ENCODE measurements at regions not wholly inside any gene's neighbourhood (a gene's known extent, or its start where the extent isn't known, plus 50 kb on each side); places are given as distances from the start of the nearest gene placed in this dataset.

- TF ChIP-seq POLR2AphosphoS5 (IDR thresholded peaks at IDR 0.05) (no peak), CTCF (IDR thresholded peaks at IDR 0.05) (no peak), POLR2A (IDR thresholded peaks at IDR 0.05) (no peak)
Observed at GRCh38 chr4:182139491-182139890, 103.7 kb upstream of the TENM3 start.
